ENCODE measurements at regions not wholly inside any gene's neighbourhood (a gene's known extent, or its start where the extent isn't known, plus 50 kb on each side); places are given as distances from the start of the nearest gene placed in this dataset.

DNA sequence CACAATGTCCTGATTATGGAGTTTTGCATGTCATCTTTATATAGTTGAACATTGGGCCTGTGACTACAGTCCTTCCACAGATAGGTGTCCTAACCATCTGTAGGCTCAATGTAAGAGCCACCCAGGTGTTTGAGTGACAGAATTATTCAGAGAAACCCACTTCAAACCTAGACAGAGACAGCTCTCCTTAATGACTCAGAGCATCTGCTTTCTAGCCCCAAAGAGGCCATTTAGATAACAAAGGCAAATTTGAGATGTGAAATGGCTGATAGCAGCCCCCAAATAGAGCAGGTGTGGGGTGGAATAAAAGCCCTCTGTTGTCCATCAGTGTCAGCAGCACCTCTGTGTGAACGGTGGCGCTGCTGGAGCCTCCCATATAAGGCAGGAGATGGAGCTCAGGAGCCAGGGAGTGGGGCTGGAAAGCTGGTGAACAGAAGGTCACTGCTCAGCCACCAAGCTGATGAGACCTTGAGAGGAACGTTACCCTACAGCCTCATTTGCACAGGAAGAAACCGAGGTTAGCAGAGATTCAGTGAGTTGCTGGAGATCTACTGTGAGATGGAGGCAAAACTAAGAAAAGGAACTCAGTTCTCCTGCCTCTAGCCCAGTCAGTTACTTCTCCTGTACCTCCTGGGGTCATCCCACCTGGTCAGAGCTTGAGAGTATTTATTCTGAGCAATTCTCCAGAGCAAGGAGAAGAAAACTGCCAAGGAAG lies 153.3 kb upstream of the LNX1 start:
- H3K4me3 ChIP-seq (ENCODE audit: low read depth, low read length) = no peak overlapping the region
- TF ChIP-seq, protein P1, sequence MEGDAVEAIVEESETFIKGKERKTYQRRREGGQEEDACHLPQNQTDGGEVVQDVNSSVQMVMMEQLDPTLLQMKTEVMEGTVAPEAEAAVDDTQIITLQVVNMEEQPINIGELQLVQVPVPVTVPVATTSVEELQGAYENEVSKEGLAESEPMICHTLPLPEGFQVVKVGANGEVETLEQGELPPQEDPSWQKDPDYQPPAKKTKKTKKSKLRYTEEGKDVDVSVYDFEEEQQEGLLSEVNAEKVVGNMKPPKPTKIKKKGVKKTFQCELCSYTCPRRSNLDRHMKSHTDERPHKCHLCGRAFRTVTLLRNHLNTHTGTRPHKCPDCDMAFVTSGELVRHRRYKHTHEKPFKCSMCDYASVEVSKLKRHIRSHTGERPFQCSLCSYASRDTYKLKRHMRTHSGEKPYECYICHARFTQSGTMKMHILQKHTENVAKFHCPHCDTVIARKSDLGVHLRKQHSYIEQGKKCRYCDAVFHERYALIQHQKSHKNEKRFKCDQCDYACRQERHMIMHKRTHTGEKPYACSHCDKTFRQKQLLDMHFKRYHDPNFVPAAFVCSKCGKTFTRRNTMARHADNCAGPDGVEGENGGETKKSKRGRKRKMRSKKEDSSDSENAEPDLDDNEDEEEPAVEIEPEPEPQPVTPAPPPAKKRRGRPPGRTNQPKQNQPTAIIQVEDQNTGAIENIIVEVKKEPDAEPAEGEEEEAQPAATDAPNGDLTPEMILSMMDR (IDR thresholded peaks at IDR 0.05; ENCODE audit: low read depth, low read length) = no peak

DNA sequence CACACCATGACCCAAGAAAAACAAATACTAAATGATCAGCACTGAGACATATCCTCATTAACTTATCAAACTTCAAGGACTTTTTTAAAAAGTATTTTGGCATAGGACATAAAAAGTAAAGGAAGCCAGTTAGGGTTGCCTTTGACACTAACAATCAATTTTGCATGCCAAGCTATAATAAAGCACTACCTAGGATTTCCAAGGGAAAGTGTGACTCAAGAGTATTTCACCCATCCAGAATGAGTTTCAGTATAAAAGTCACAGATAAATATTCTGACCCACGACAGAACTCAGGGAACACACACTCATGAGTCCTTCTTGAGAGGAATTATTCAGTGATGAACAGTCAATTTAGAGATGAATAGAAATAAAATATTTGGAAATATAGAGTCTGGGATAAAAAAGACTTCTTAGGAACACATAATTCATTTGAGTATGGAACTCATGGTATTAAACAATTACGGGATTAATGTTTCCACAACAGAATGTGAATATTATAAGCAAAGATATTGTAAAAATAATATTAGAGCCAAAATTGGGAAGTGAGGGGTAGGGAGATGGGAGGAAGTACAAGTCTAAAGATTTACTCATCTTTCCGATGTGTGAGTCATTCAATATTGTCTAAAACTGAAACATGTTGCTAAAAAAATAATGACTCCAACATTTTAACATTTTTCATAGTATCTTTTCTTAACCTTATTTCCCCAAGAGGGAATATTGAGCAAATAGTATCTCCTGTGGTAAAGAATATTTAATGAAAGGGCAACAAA lies 143.5 kb upstream of the LNX1 start:
- TF ChIP-seq, protein P1 (IDR thresholded peaks at IDR 0.05; ENCODE audit: low read depth, low read length) = no peak

DNA sequence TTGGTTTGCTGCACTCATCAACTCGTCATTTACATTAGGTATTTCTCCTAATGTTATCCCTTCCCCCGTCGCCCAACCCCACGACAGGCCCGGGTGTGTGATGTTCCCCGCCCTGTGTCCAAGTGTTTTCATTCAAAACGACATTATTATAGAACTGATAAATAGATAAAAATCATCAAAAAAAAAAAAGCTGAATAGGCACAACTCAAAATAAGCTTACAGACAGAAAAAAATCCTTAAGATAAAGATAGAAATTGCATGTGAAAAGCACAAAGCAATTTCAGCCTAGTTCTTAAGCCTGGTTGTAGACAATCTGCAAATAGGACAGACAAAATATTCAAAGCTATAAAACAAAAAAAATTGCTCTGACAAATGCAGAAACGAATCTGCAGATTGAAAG lies 142.9 kb upstream of the LNX1 start:
- peak overlapping the region; percentile 14; the same call in 1 of the 2 replicates for H3K4me3 ChIP-seq (ENCODE audit: low read depth, low read length)
- TF ChIP-seq, protein P1 (IDR thresholded peaks at IDR 0.05; ENCODE audit: low read depth, low read length) = no peak

More for the DNA sequence above, 143.5 kb upstream of the LNX1 start:
- H3K4me3 ChIP-seq (ENCODE audit: low read depth, low read length) = peak overlapping the region; percentile 14; the same call in 1 of the 2 replicates

DNA sequence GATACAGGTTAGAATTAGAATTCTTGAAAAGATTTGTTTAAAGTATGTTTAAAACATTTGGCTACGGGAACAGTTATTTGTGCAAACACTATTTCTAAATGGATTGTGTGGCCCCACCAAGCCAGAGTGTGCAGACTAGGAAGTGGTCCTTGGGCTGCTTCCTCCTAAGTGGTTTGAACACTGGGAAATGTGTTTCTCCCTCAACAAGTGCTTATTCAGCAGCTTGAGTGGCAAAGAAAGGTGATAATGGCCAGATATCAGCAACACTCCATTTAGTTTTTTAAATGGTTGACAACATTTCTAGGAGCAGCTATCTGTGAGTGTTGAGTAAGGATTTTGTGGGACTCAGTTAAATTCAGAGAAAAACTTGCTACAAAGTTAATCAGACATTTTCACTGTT lies 141.4 kb upstream of the LNX1 start:
- H3K4me3 ChIP-seq (ENCODE audit: low read depth, low read length) = no peak overlapping the region
- TF ChIP-seq, protein P1 (IDR thresholded peaks at IDR 0.05; ENCODE audit: low read depth, low read length) = no peak

DNA sequence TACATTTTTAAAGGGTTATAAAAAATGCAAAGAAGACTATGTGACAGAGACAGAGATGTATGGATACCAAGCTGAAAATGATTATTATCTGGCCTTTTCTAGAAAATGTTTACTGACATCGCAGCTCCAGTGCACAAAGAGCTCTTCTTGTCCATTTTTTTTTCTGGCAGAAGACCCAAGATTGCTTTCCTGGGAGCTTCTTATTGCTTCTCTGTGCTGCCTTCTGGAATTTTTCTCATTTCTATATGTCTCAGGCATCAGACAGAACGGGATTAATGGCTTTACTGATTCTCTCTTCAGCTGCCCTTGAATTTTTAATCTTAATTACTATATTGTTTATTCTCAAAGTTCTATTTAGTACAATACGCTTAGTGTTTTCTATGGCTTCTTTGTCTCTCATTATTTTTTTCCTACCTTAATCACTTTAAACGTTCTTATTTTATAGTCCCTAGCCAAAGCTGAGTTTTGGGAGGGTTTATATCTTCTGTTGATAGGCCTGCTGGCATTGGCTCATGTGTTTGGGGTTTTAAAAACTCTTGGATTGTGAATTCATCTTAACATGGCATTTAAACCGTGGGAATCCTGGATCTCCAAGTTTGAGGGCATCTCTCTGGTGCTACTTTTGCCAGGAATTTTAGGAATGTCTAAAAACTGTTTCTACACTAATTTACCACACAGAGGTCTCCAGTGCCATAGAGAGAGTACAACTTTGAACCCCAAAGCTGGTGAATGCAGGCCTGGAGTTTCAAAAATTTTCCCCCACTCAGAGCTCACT lies 138.9 kb upstream of the LNX1 start:
- no peak overlapping the region for H3K4me3 ChIP-seq (ENCODE audit: low read depth, low read length)
- TF ChIP-seq, protein P1 (IDR thresholded peaks at IDR 0.05; ENCODE audit: low read depth, low read length) = no peak

DNA sequence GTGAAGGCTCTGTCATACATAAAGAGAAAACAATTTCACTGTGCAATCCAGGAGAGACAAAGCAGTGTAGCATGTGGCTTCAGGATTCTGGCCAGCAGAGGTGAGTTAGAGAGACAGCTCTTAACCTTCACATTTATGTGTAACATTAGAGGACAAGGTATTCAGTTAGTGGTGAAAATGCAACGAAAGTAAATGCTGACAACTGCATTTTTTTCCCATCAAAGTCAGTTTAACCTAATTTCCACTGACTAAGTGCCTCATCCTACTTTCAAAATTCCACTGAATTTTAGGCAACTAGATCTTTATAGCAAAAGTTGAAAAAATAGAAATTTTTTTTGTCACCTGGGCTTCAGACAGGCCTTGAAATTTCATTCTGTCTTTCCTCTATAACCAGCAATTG lies 130.8 kb upstream of the LNX1 start:
- no peak overlapping the region for H3K4me3 ChIP-seq (ENCODE audit: low read depth, low read length)
- TF ChIP-seq, protein P1 (IDR thresholded peaks at IDR 0.05; ENCODE audit: low read depth, low read length) = no peak
